Smooth muscle cell (in vitro differentiated cells): ENCODE measurements at regions not wholly inside any gene's neighbourhood (a gene's known extent, or its start where the extent isn't known, plus 50 kb on each side); places are given as distances from the start of the nearest gene placed in this dataset.

ENCODE experiments used
- DNase-seq: peaks from one replicate; lab custom pipeline; 2025; ENCODE audit not compliant: unreplicated experiment; lab: John Stamatoyannopoulos, UW
- H2AFZ ChIP-seq: fragments of 200-600 bp; sonication (generic); 2 replicates; pipeline ENCODE4 v1.6.0; 2016; ENCODE audit warnings: antibody characterized with exemption, low read depth, mild to moderate bottlenecking
- H3F3A ChIP-seq: fragments of 200-600 bp; sonication (generic); 2 replicates; pipeline ENCODE4 v1.6.0; 2017; ENCODE audit warnings: antibody characterized with exemption, low read depth
- H3K27ac ChIP-seq: fragments of 200-600 bp; sonication (generic); 2 replicates; pipeline ENCODE4 v1.5.1; 2016; ENCODE audit warnings: low read depth, mild to moderate bottlenecking
- H3K27me3 ChIP-seq: fragments of 200-600 bp; sonication (generic); 2 replicates; pipeline ENCODE4 v1.6.1; 2016; ENCODE audit warnings: low read depth, mild to moderate bottlenecking
- H3K36me3 ChIP-seq: fragments of 200-600 bp; sonication (generic); 2 replicates; pipeline ENCODE4 v1.5.1; 2016; ENCODE audit warnings: low read depth
- H3K4me1 ChIP-seq: fragments of 200-600 bp; sonication (generic); 2 replicates; pipeline ENCODE4 v1.5.1; 2016; ENCODE audit warnings: low read depth
- H3K4me2 ChIP-seq: fragments of 200-600 bp; sonication (generic); 2 replicates; pipeline ENCODE4 v1.6.0; 2016; ENCODE audit warnings: mild to moderate bottlenecking
- H3K4me3 ChIP-seq: fragments of 200-600 bp; sonication (generic); 2 replicates; pipeline ENCODE4 v1.5.1; 2016; ENCODE audit warnings: mild to moderate bottlenecking
- H3K79me2 ChIP-seq: fragments of 200-600 bp; sonication (generic); 2 replicates; pipeline ENCODE4 v1.6.0; 2016; ENCODE audit warnings: low read depth, mild to moderate bottlenecking
- H3K9ac ChIP-seq: fragments of 200-600 bp; sonication (generic); 2 replicates; pipeline ENCODE4 v1.6.0; 2016; ENCODE audit warnings: low read depth
- H3K9me3 ChIP-seq: fragments of 200-600 bp; sonication (generic); replicated peaks from 2 replicates; pipeline ENCODE4 v1.5.1; 2016; ENCODE audit warnings: low read depth
- H4K20me1 ChIP-seq: fragments of 200-600 bp; sonication (generic); 2 replicates; pipeline ENCODE4 v1.6.0; 2016; ENCODE audit warnings: low read depth
- WGBS: methylation state at CpG from one replicate; pipeline ENCODE4 v1.1.7; 2016; ENCODE audit warnings: low lambda C conversion rate; 5-methylcytosine and 5-hydroxymethylcytosine counted together
- TF ChIP-seq, protein P1 (sequence below): fragments of 200-600 bp; sonication (generic); IDR thresholded peaks from 2 replicates; pipeline ENCODE4 v1.5.1; 2017; ENCODE audit warnings: borderline replicate concordance, mild to moderate bottlenecking, antibody characterized with exemption; ENCODE audit not compliant: insufficient read depth, poor library complexity, severe bottlenecking

DNA sequence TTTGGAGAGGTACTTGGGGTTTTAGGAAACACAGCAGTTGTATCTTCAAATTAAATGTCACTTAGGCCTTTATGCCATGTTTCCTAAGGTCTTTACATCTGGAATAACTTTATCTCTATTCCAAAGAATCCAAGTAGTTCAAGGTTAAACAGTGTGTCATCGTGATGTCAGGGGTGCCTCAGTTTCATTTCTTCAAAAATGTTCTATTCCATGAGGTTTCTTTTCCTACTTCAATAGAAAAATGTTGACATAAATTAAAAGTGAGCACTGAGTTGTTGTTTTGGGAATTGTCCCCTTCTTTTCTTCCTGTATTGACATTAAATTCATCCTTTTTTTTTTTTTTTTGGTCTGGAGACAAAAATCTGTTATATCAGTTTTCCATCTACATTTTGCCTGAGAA, 160.6 kb upstream of the C21orf91 start:
- H3K4me2 ChIP-seq, result no peak overlapping the region
- no peaks in the 10 kb centered on the region for H3K9me3 ChIP-seq
- H4K20me1 ChIP-seq, result no peaks in the 10 kb centered on the region
- H3K4me1 ChIP-seq, result no peaks in the 10 kb centered on the region
- no peaks in the 10 kb centered on the region for H3K36me3 ChIP-seq
- H3K4me3 ChIP-seq, result no peak overlapping the region
- TF ChIP-seq, protein P1, sequence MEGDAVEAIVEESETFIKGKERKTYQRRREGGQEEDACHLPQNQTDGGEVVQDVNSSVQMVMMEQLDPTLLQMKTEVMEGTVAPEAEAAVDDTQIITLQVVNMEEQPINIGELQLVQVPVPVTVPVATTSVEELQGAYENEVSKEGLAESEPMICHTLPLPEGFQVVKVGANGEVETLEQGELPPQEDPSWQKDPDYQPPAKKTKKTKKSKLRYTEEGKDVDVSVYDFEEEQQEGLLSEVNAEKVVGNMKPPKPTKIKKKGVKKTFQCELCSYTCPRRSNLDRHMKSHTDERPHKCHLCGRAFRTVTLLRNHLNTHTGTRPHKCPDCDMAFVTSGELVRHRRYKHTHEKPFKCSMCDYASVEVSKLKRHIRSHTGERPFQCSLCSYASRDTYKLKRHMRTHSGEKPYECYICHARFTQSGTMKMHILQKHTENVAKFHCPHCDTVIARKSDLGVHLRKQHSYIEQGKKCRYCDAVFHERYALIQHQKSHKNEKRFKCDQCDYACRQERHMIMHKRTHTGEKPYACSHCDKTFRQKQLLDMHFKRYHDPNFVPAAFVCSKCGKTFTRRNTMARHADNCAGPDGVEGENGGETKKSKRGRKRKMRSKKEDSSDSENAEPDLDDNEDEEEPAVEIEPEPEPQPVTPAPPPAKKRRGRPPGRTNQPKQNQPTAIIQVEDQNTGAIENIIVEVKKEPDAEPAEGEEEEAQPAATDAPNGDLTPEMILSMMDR, result no peak
- H2AFZ ChIP-seq, result no peak overlapping the region
- 83% methylated on average over 1 of the region's 1 CpG for WGBS
- H3F3A ChIP-seq, result no peaks in the 10 kb centered on the region
- H3K79me2 ChIP-seq, result no peaks in the 10 kb centered on the region
- DNase-seq, result no peak
- H3K27ac ChIP-seq, result no peak overlapping the region
- H3K27me3 ChIP-seq, result no peaks in the 10 kb centered on the region
- H3K9ac ChIP-seq, result no peak overlapping the region

DNA sequence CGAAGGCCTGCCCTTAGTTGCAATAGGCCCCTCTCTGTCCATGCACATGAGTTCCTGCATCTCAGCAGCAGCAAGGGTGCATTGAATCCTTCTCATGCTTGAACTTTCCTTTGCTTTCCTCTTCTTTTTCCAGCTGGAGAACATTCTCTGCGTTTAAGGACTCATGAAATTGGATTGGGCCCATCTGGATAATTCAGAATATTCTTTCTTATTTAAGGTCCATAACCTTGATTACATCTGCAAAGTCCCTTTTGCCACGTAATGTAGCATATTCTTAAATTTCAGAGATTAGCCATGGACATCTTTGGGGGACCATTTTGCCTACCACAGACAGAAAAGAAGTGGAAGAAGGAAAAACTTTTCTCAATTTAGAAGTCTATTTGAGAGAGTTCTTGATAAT, 159.7 kb upstream of the C21orf91 start:
- Histone ChIP-seq H3K9me3 (no peaks in the 10 kb centered on the region), H3K36me3 (no peaks in the 10 kb centered on the region), H2AFZ (no peak overlapping the region), H3F3A (no peaks in the 10 kb centered on the region), H3K27ac (no peak overlapping the region), H3K4me3 (no peak overlapping the region), H4K20me1 (no peaks in the 10 kb centered on the region), H3K4me2 (no peak overlapping the region), H3K27me3 (no peaks in the 10 kb centered on the region), H3K79me2 (no peaks in the 10 kb centered on the region), H3K4me1 (no peaks in the 10 kb centered on the region), H3K9ac (no peak overlapping the region)
- TF ChIP-seq, protein P1, result no peak
- DNase-seq, result no peak
- WGBS, result 93% methylated on average over 3 of the region's 3 CpGs

DNA sequence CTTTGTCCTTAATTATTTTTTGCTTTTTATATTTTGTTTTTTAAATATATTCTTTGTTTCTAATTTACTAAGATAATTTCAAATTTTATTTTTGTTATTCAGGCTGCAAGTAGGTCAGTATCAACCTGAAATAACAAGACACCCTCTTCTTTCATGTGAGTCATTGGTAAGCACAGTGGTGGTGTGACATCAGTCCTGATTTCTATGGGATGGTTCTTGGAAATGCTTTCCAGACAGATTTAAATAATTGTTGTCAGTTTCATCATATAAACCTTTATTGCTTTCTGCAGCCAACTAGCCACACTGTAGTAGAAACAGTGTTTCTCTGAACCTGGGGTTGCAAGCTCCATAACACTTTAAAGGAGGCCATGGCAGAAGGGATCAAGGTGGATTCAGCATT, 157.5 kb upstream of the C21orf91 start:
- TF ChIP-seq, protein P1, result no peak
- no peaks in the 10 kb centered on the region for H3K36me3 ChIP-seq
- H3K9ac ChIP-seq, result no peak overlapping the region
- no peaks in the 10 kb centered on the region for H3K27me3 ChIP-seq
- H3F3A ChIP-seq, result no peaks in the 10 kb centered on the region
- H3K27ac ChIP-seq, result no peak overlapping the region
- no peaks in the 10 kb centered on the region for H3K4me1 ChIP-seq
- no peaks in the 10 kb centered on the region for H3K79me2 ChIP-seq
- no peak overlapping the region for H3K4me2 ChIP-seq
- H2AFZ ChIP-seq, result no peak overlapping the region
- no peak overlapping the region for H3K4me3 ChIP-seq
- DNase-seq, result no peak
- H4K20me1 ChIP-seq, result no peaks in the 10 kb centered on the region
- no peaks in the 10 kb centered on the region for H3K9me3 ChIP-seq

DNA sequence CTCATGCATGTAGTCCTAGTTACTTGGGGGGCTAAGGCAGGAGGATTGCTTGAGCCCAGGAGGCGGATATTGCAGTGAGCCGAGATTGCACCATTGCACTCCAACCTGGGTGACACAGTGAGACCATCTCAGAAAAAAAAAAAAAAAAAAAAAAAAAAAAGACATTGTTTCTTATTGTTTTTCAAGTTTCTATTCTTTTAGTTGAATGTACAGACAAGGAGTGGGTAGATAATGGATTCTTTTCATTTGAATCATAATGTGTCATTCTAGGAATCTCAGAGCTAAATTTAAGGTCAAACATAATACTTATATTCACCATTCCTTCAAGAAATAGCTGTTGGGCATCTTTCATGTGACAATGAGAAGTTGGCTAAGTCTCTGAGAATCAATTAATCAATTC, 157.0 kb upstream of the C21orf91 start:
- no peak overlapping the region for H3K4me3 ChIP-seq
- no peaks in the 10 kb centered on the region for H3K27me3 ChIP-seq
- TF ChIP-seq, protein P1, result no peak
- H3K9me3 ChIP-seq, result no peaks in the 10 kb centered on the region
- no peaks in the 10 kb centered on the region for H3F3A ChIP-seq
- no peak for DNase-seq
- H3K79me2 ChIP-seq, result no peaks in the 10 kb centered on the region
- no peaks in the 10 kb centered on the region for H4K20me1 ChIP-seq
- no peaks in the 10 kb centered on the region for H3K4me1 ChIP-seq
- no peak overlapping the region for H3K9ac ChIP-seq
- no peak overlapping the region for H3K4me2 ChIP-seq
- no peak overlapping the region for H3K27ac ChIP-seq
- no peaks in the 10 kb centered on the region for H3K36me3 ChIP-seq
- no peak overlapping the region for H2AFZ ChIP-seq
- 97% methylated on average over 2 of the region's 2 CpGs for WGBS
